B cell (primary cell): ENCODE measurements at regions not wholly inside any gene's neighbourhood (a gene's known extent, or its start where the extent isn't known, plus 50 kb on each side); places are given as distances from the start of the nearest gene placed in this dataset.

Experiments
- ATAC-seq: fragments of 200-7000 bp; cut with Tn5 transposase; one replicate; pipeline ENCODE4 v1.10.0; 2021; ENCODE audit warnings: low read depth, mild to moderate bottlenecking, moderate number of reproducible peaks, moderate library complexity
- CTCF ChIA-PET: fragments of 350-600 bp; sonication (Branson Sonifier 250); formaldehyde crosslinking; loops from one replicate; lab custom pipeline; 2021; ENCODE audit warnings: antibody characterized with exemption, inconsistent platforms; lab: Charles Lee
- POLR2A ChIA-PET: fragments of 350-600 bp; sonication (Branson Sonifier 250); formaldehyde crosslinking; loops from one replicate; lab custom pipeline; 2021; ENCODE audit warnings: antibody characterized with exemption; lab: Charles Lee
- DNase-seq: peaks from one replicate; pipeline ENCODE4 v3.0.0; 2013
- H2AFZ ChIP-seq: 2 replicates; pipeline ENCODE4 v1.6.1; 2012; ENCODE audit warnings: mild to moderate bottlenecking, low read depth, low read length; ENCODE audit not compliant: insufficient read depth, poor library complexity, severe bottlenecking
- H3K27ac ChIP-seq, 2 donors: 1 replicate in 1 of 2; 2 replicates in 1 of 2; pipeline ENCODE4 v1.5.1; 2012 to 2013; ENCODE audit warnings: low read length in 2 of 2, mild to moderate bottlenecking in 2 of 2, moderate library complexity in 1 of 2
- H3K27me3 ChIP-seq, 4 experiments: fragments of 200-600 bp in 1 of 4; sonication (generic) in 1 of 4; replicated peaks in 1 of 4; 1 replicate in 2 of 4; 2 replicates in 2 of 4; pipeline versions ENCODE4 v1.6.1 to v1.7.0; 2013 to 2016; ENCODE audit warnings: low read length in 3 of 4, mild to moderate bottlenecking in 2 of 4, mixed read lengths in 1 of 4, moderate library complexity in 1 of 4; ENCODE audit not compliant: insufficient read depth in 4 of 4, control insufficient read depth in 3 of 4; ENCODE audit errors: control extremely low read depth in 1 of 4
- H3K36me3 ChIP-seq, 2 experiments: replicated peaks in 1 of 2; 1 replicate in 1 of 2; 2 replicates in 1 of 2; pipeline versions ENCODE4 v1.6.1 to v1.7.1; 2013; ENCODE audit warnings: low read length in 1 of 2; ENCODE audit not compliant: insufficient read depth in 2 of 2, control insufficient read depth in 1 of 2; ENCODE audit errors: control extremely low read depth in 1 of 2, extremely low read depth in 1 of 2
- H3K4me1 ChIP-seq, 2 donors: fragments of 200-600 bp in 1 of 2; sonication (generic) in 1 of 2; 1 replicate in 1 of 2; 2 replicates in 1 of 2; pipeline versions ENCODE4 v1.5.1 to v1.6.1; 2013 to 2017; ENCODE audit warnings: low read length in 2 of 2; ENCODE audit not compliant: control insufficient read depth in 2 of 2, insufficient read depth in 2 of 2
- H3K4me2 ChIP-seq: replicated peaks from 2 replicates; pipeline ENCODE3; 2012; ENCODE audit warnings: mild to moderate bottlenecking, low read depth, low read length; ENCODE audit not compliant: poor library complexity, severe bottlenecking
- H3K4me3 ChIP-seq, 5 experiments: fragments of 200-600 bp in 1 of 5; sonication (generic) in 1 of 5; 1 replicate in 3 of 5; 2 replicates in 2 of 5; pipeline versions ENCODE4 v1.5.1 to v1.7.0; 2011 to 2016; ENCODE audit warnings: low read length in 4 of 5, mild to moderate bottlenecking in 4 of 5, low read depth in 2 of 5, control low read depth in 1 of 5, moderate library complexity in 1 of 5; ENCODE audit not compliant: insufficient read depth in 1 of 5; ENCODE audit errors: control extremely low read depth in 1 of 5, extremely low read depth in 1 of 5
- H3K79me2 ChIP-seq: fragments of 200-600 bp; sonication (generic); one replicate; pipeline ENCODE4 v1.6.0; 2016; ENCODE audit warnings: low read length; ENCODE audit not compliant: control insufficient read depth, insufficient read depth
- H3K9ac ChIP-seq: fragments of 200-600 bp; sonication (generic); 2 replicates; pipeline ENCODE4 v1.6.1; 2017; ENCODE audit warnings: mild to moderate bottlenecking, low read length, moderate library complexity
- H3K9me3 ChIP-seq, 3 donors: one replicate each; pipeline versions ENCODE4 v1.6.1 to v1.7.1; 2013; ENCODE audit warnings: low read length in 2 of 3; ENCODE audit not compliant: control insufficient read depth in 2 of 3, insufficient read depth in 1 of 3; ENCODE audit errors: control extremely low read depth in 1 of 3
- H4K20me1 ChIP-seq: 2 replicates; pipeline ENCODE4 v1.6.0; 2012; ENCODE audit warnings: mild to moderate bottlenecking, low read length; ENCODE audit not compliant: insufficient read depth, control insufficient read depth, poor library complexity, severe bottlenecking
- H3K27ac Mint-ChIP-seq: one replicate; pipeline ENCODE4 v1.8.0; 2021; ENCODE audit warnings: mixed read lengths
- H3K27me3 Mint-ChIP-seq: one replicate; pipeline ENCODE4 v1.8.0; 2021; ENCODE audit warnings: mixed read lengths
- H3K4me1 Mint-ChIP-seq: one replicate; pipeline ENCODE4 v1.8.0; 2021; ENCODE audit warnings: mixed read lengths
- H3K4me3 Mint-ChIP-seq: one replicate; pipeline ENCODE4 v1.8.0; 2021; ENCODE audit warnings: mixed read lengths
- H3K9me3 Mint-ChIP-seq: one replicate; pipeline ENCODE4 v1.8.0; 2022; ENCODE audit warnings: mixed read lengths; ENCODE audit not compliant: insufficient read depth
- EZH2 ChIP-seq: IDR thresholded peaks from 2 replicates; pipeline ENCODE4 v1.6.1; 2012; ENCODE audit warnings: borderline replicate concordance, low read depth, mild to moderate bottlenecking, moderate library complexity, low read length; ENCODE audit not compliant: insufficient read depth, poor library complexity, severe bottlenecking
- WGBS: methylation state at CpG from one replicate; pipeline ENCODE4 v1.1.5; 2013; ENCODE audit warnings: missing lambda C conversion rate; ENCODE audit not compliant: insufficient coverage; 5-methylcytosine and 5-hydroxymethylcytosine counted together
- intact Hi-C: fragments of 100-400 bp; cut with micrococcal nuclease; formaldehyde crosslinking; loops from one replicate; pipeline ENCODE4 v1.10.0; 2022
- TF ChIP-seq, protein P1 (sequence below): fragments of 200-600 bp; IDR thresholded peaks from one replicate; pipeline ENCODE4 v1.8.0; 2022; ENCODE audit warnings: antibody characterized with exemption, mild to moderate bottlenecking

DNA sequence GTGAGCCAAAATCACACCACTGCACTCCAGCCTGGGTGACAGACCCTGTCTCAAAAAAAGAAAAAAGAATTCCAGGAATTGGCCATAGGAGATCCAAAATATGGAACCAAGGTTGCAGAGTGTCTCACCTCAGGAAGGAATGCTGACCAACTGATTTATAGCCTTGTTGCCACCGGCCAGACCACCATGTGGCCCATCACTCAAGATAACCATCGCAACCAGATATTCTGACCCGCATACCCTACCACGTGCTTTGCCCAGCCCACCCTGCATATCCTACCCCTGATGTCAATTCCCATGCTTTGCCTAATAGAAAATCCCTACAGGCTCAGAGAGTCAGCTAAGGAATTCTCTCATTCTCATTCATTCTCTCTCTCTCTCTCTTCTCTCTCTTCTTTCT, 95.1 kb upstream of the DOCK9 start:
- H3K27ac ChIP-seq, result no peak overlapping the region
- H3K4me3 Mint-ChIP-seq, result no peak overlapping the region
- CTCF ChIA-PET, result interaction anchor here (0.7 kb wide), 1 partner anchor 39 kb away, joined by 3 read pairs; no protein-coding TSS in a partner anchor

DNA sequence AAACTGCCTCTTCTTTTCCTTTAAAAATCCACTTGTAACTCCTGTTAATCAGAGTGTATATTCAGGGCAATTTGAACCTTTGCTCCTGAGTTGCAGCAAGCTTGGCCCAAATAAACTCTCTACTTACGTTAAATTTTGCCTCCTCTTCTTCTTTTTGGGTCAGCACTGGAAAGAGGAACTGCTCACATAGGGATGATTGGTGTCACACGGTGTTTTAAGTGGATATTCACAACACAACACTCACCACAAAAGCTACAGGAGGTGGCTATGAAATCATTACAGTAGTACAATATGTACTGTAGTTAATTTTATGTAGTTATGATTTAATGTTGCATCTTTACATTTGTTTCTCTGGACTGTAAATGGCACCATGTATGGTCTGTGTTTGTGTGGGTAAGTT, 96.8 kb upstream of the DOCK9 start:
- Histone ChIP-seq H3K9me3 (peaks cover 0 to 12% (median 6%) of the 10 kb centered on the region in 3 donors), H4K20me1 (no peaks in the 10 kb centered on the region), H2AFZ (no peak overlapping the region), H3K9ac (no peak overlapping the region), H3K79me2 (no peaks in the 10 kb centered on the region), H3K4me3 (no peak overlapping the region), H3K27ac (no peak overlapping the region), H3K36me3 (no peaks in the 10 kb centered on the region), H3K4me2 (no peak overlapping the region), H3K27me3 (no peaks in the 10 kb centered on the region), H3K4me1 (peaks cover 4 to 8% of the 10 kb centered on the region in 2 donors)
- TF ChIP-seq, protein P1, sequence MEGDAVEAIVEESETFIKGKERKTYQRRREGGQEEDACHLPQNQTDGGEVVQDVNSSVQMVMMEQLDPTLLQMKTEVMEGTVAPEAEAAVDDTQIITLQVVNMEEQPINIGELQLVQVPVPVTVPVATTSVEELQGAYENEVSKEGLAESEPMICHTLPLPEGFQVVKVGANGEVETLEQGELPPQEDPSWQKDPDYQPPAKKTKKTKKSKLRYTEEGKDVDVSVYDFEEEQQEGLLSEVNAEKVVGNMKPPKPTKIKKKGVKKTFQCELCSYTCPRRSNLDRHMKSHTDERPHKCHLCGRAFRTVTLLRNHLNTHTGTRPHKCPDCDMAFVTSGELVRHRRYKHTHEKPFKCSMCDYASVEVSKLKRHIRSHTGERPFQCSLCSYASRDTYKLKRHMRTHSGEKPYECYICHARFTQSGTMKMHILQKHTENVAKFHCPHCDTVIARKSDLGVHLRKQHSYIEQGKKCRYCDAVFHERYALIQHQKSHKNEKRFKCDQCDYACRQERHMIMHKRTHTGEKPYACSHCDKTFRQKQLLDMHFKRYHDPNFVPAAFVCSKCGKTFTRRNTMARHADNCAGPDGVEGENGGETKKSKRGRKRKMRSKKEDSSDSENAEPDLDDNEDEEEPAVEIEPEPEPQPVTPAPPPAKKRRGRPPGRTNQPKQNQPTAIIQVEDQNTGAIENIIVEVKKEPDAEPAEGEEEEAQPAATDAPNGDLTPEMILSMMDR, result no peak
- TF ChIP-seq EZH2, result no peak
- ChIA-PET POLR2A (no interaction called here), CTCF (interaction anchor here (0.6 kb wide), 1 partner anchor 102 kb away, joined by 3 read pairs; no protein-coding TSS in a partner anchor)
- Mint-ChIP-seq H3K4me1 (peaks cover 13% of the 10 kb centered on the region), H3K9me3 (peaks cover 4% of the 10 kb centered on the region), H3K4me3 (no peak overlapping the region), H3K27me3 (no peaks in the 10 kb centered on the region), H3K27ac (no peak overlapping the region)
- no CpG with 5 or more reads among the region's 2 CpGs for WGBS
- DNase-seq (no peak), ATAC-seq (no peak)
- intact Hi-C loops, result no loop called here

More for the DNA sequence above, 95.1 kb upstream of the DOCK9 start:
- H3K27me3 ChIP-seq, result no peaks in the 10 kb centered on the region
- H4K20me1 ChIP-seq, result no peaks in the 10 kb centered on the region
- TF ChIP-seq, protein P1, result no peak
- TF ChIP-seq EZH2, result no peak
- no peaks in the 10 kb centered on the region for H3K79me2 ChIP-seq
- Mint-ChIP-seq H3K27me3 (no peaks in the 10 kb centered on the region), H3K27ac (no peak overlapping the region), H3K9me3 (peaks cover 4% of the 10 kb centered on the region), H3K4me1 (peaks cover 13% of the 10 kb centered on the region)
- no peak overlapping the region for H3K4me2 ChIP-seq
- H3K9me3 ChIP-seq, result peaks cover 0 to 12% (median 6%) of the 10 kb centered on the region in 3 donors
- POLR2A ChIA-PET, result no interaction called here
- no peak overlapping the region for H2AFZ ChIP-seq
- H3K9ac ChIP-seq, result no peak overlapping the region
- no peaks in the 10 kb centered on the region for H3K36me3 ChIP-seq
- no peak for ATAC-seq
- 85% methylated on average over 4 of the region's 4 CpGs for WGBS
- intact Hi-C loops, result no loop called here
- H3K4me3 ChIP-seq, result no peak overlapping the region
- no peak for DNase-seq
- H3K4me1 ChIP-seq, result peaks cover 4 to 8% of the 10 kb centered on the region in 2 donors
